Right renal cortex interstitium (tissue), 3 donors: ENCODE measurements at regions not wholly inside any gene's neighbourhood (a gene's known extent, or its start where the extent isn't known, plus 50 kb on each side); places are given as distances from the start of the nearest gene placed in this dataset.
"Not testable (repeated sequence)": the region's sequence is repeated elsewhere in the genome, so short reads cannot be mapped to it uniquely, and the experiment has no call there.

ENCODE experiments used
- DNase-seq, 3 donors: peaks; one replicate each; pipeline ENCODE4 v3.0.0-alpha.2; 2013; ENCODE audit warnings: low read depth in 3 of 3, low spot score in 2 of 3

- DNase-seq = no peak
These were observed 878.0 kb upstream of the PIK3C3 start for GRCh38 chr18:41077076-41077475.

GRCh38 chr18:41075212-41075611 is 879.8 kb upstream of the PIK3C3 start:
- no peak for DNase-seq

- no peak for DNase-seq
These were observed 881.6 kb upstream of the PIK3C3 start for GRCh38 chr18:41073372-41073954.

- no peak for DNase-seq
These were observed 882.1 kb upstream of the PIK3C3 start for GRCh38 chr18:41072946-41073345.

- DNase-seq = no peak
These were observed 883.2 kb upstream of the PIK3C3 start for GRCh38 chr18:41071826-41072225.

GRCh38 chr18:41069167-41069566 is 885.9 kb upstream of the PIK3C3 start:
- DNase-seq = no peak

GRCh38 chr18:41064916-41065315 is 890.1 kb upstream of the PIK3C3 start:
- no peak for DNase-seq

GRCh38 chr18:41060967-41061366 is 894.1 kb upstream of the PIK3C3 start:
- no peak for DNase-seq

- DNase-seq = no peak
These were observed 896.0 kb upstream of the PIK3C3 start for GRCh38 chr18:41059126-41059415.

- DNase-seq = no peak
These were observed 896.5 kb upstream of the PIK3C3 start for GRCh38 chr18:41058351-41059125.

GRCh38 chr18:41052625-41053024 is 902.4 kb upstream of the PIK3C3 start:
- DNase-seq = no peak

- DNase-seq = not testable (repeated sequence)
These were observed 908.8 kb upstream of the PIK3C3 start for GRCh38 chr18:41046250-41046649.

- no peak for DNase-seq
These were observed 911.2 kb upstream of the PIK3C3 start for GRCh38 chr18:41043876-41044275.

- DNase-seq = no peak
These were observed 912.2 kb upstream of the PIK3C3 start for GRCh38 chr18:41042866-41043265.

- no peak for DNase-seq
These were observed 917.0 kb upstream of the PIK3C3 start for GRCh38 chr18:41038071-41038470.

- DNase-seq = no peak
These were observed 918.7 kb upstream of the PIK3C3 start for GRCh38 chr18:41036346-41036745.

- no peak for DNase-seq
These were observed 920.6 kb upstream of the PIK3C3 start for GRCh38 chr18:41034413-41034812.

- no peak for DNase-seq
These were observed 929.4 kb upstream of the PIK3C3 start for GRCh38 chr18:41025666-41026065.

- no peak for DNase-seq
These were observed 930.2 kb upstream of the PIK3C3 start for GRCh38 chr18:41024792-41025191.

- DNase-seq = no peak
These were observed 932.5 kb upstream of the PIK3C3 start for GRCh38 chr18:41022484-41022883.

GRCh38 chr18:41021089-41021488 is 933.9 kb upstream of the PIK3C3 start:
- DNase-seq = no peak

- no peak for DNase-seq
These were observed 942.8 kb upstream of the PIK3C3 start for GRCh38 chr18:41012194-41012593.

- no peak for DNase-seq
These were observed 945.1 kb upstream of the PIK3C3 start for GRCh38 chr18:41009926-41010325.
